Urothelium cell line (cell line): ENCODE measurements at regions not wholly inside any gene's neighbourhood (a gene's known extent, or its start where the extent isn't known, plus 50 kb on each side); places are given as distances from the start of the nearest gene placed in this dataset.

Experiments used
- DNase-seq: peaks from one replicate; pipeline ENCODE4 v3.0.0; 2011; ENCODE audit warnings: low spot score, mixed read lengths
- FAIRE-seq: peaks from 2 replicates; lab custom pipeline; 2011; peaks lifted over from hg19 to GRCh38; lab: Jason Lieb, UNC

GRCh38 chrX:20884565-20884964 is 489.7 kb upstream of the CNKSR2 start:
- DNase-seq = no peak
- FAIRE-seq = no peak

- FAIRE-seq (no peak), DNase-seq (no peak)
Observed at GRCh38 chrX:20863649-20864048, 510.6 kb upstream of the CNKSR2 start.

GRCh38 chrX:20861113-20861512 is 513.1 kb upstream of the CNKSR2 start:
- no peak for FAIRE-seq

DNA sequence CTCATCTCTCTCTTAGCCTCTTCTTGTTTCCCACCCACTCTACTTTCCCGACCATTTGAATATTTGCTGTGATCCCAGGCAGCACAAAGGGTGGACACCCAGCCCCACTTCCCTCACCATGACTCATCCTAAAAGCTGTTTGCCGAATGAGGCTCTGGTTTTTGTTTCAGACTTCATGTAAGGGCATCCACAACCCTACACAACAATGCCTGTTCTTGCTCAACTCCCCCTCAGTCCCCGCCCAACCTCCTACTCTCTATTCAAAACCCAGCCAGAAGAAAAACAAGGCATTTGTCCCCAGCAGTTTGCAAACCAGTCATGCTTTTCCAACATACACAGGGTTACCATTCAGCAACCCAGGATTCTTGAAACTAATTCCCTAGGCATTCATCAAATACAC is 516.5 kb upstream of the CNKSR2 start:
- no peak for FAIRE-seq
- DNase-seq = peak; percentile 20

More at GRCh38 chrX:20861113-20861512, 513.1 kb upstream of the CNKSR2 start:
- DNase-seq = no peak

GRCh38 chrX:20838477-20838876 is 535.7 kb upstream of the CNKSR2 start:
- DNase-seq = no peak
- no peak for FAIRE-seq

DNA sequence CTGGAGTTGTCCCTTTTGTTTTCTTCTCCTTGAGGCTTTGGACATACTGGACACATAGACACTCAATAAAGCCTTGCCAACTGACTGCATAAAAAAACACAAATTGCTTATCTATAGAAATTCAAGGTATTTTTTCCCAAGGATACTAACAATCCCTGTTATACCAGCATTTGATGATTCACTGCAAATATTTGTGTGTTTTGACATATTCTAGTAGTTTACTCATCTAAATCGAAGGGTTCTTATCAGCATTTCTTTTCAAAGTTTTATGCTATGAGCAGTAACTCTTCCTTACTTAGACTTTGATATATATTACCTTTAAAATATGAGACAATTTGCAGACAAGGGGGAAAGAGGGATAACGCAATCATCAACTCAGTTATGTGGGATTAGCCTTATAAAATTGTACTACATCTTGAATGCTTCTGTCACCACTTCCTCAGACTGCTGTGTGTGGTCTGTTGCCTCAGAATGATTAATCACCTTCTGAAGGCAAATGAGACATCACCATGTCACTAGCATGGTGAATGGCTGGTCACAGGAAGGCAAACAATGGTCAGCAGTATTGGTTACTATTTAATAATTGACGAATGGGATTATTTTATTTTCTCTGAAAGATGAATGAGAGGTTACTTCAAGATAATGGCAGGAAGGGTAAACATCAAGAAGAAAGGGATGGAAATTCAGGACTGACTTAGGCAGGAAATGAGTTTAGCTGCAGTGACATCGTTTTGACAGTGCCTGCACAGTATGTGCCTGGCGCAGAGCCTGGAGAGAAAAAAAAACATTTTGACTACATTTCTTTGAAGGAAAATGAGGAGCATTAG is 544.3 kb upstream of the CNKSR2 start:
- DNase-seq = peak; percentile 7
- no peak for FAIRE-seq

- FAIRE-seq (no peak), DNase-seq (no peak)
Observed at GRCh38 chrX:20825984-20826383, 548.2 kb upstream of the CNKSR2 start.

DNA sequence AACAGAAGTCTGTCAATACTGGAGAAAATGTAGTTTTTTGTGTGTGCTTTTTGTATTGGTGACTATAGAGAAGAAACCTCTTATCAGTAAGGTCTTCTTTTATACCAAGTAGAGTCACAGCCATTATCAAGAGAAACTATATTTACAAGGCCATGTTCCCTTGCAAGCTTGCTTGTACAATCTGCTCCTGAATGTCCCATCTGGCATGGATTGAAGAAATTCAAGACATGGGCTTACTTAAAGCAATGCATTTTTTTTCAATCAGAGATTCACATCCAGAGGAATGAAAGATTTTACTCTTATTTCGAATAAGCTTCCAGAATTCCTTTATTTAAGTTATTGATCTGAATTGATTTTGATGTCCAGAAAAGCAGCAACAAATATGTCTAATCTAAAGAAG is 537.3 kb upstream of the RPS6KA3 start:
- no peak for FAIRE-seq
- no peak for DNase-seq

DNA sequence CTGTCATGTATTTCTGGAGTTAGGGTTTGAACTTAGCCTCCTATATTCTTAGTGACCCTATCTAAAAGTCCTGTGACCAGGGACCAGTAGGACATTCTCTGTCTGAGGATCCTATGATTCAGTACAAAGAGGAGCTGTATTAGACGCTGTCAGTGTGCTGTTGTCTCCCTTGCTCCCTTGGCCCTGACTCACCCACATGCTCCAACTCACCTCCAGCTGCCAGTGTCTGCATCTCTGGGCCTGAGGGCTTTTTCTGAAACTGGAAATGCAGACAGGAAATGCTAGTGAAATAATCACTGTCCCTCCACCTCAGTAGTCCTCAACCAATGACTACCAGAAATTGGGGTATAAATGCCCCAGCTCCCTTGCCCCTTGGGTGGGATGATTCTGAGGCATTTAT is 535.3 kb upstream of the RPS6KA3 start:
- no peak for FAIRE-seq
- DNase-seq = no peak

DNA sequence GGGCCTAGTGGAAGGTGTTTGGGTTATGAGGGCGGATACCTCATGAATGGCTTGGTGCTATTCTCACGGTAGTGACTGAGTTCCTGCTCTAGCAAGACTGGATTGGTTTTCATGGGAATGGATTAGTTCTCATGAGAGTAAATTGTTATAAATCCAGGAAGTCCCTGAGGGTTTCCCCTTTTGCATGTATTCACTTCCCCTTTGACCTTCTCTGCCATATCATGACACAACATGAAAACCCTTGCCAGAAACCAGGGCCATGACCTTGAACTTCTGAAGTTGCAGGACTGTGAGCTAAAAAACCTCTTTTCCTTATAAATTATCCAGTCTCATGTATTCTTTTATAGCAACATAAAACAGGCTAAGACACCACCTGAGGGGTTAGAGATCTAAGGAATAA is 529.7 kb upstream of the RPS6KA3 start:
- no peak for FAIRE-seq
- DNase-seq = no peak

GRCh38 chrX:20789103-20789502 is 522.4 kb upstream of the RPS6KA3 start:
- FAIRE-seq (no peak), DNase-seq (no peak)

DNA sequence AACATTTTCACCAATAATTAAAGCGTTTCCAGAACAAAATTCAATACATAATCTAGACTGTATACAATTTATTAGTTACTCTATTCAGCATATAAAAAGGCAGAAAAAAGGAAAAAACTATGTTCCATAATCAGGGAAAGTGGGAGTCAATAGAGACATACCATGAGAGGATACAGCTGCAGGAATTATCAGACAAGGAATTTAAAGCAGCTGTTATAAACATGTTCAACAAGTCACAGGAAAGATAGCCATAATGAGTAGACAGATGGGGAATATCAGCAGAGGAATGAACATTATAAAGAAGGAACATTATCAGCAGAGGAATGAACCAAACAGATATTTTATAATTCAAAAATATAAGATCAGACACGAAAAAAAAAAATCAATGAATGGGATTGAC is 500.6 kb upstream of the RPS6KA3 start:
- DNase-seq (no peak), FAIRE-seq (no peak)

GRCh38 chrX:20756585-20756984 is 489.9 kb upstream of the RPS6KA3 start:
- no peak for DNase-seq
- FAIRE-seq = no peak

DNA sequence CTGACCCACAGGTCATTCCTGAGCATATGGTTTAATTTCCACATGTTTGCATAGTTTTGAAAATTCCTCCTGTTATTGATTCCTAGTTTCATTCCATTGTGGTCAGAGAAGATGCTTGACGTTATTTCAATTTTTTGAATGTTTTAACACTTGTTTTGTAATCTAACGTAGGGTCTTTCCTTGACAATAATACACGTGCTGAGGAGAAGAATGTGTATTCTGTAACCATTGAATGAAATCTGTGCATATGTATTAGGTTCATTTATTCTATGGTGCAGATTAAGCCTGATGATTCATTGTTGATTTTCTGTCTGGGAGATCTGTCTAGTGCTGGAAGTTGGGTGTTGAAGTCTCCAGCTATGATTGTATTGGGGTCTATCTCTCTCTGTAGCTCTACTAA is 486.4 kb upstream of the RPS6KA3 start:
- DNase-seq = no peak
- FAIRE-seq = no peak

DNA sequence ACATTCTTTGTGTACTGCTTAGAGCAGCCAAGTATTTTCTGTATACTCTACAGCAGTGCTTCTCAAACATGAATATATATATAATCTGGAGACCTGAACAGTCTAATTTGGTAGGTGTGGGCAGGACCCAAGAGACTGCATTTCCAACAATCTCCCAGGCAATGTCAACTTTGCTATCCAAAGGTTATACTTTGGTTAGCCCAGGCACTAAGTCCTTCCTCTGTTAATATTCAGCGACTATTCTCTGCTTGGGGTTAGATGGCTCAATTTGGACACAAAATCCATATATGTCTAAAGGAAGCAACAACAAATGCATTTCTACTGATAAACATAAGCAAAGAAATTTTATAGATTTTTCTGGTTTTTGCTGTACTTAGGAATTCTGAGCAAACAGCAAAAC is 480.0 kb upstream of the RPS6KA3 start:
- FAIRE-seq = no peak
- DNase-seq = no peak

DNA sequence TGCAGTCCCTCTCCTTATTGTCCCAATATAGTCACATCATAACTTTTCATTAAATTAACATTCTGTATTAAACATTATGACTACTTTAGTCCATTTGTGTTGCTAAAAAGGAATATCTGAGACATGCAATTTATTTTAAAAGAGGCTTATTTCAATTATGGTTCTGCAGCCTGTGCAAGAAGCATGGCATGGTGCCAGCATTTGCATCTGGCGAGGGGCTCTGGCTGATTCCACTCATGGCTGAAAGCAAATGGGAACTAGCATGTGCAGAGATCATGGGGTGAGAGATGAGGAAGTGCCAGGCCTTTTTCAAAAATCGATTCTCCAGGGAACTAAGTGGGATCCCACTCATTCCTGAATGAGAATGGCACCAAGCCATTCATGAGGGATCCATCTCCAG is 476.3 kb upstream of the RPS6KA3 start:
- FAIRE-seq = no peak
- no peak for DNase-seq

- DNase-seq (peak; percentile 2), FAIRE-seq (no peak)
Observed at GRCh38 chrX:20742106-20742505, 475.4 kb upstream of the RPS6KA3 start.

- FAIRE-seq = no peak
- no peak for DNase-seq
Observed at GRCh38 chrX:20740443-20740842, 473.7 kb upstream of the RPS6KA3 start.

DNA sequence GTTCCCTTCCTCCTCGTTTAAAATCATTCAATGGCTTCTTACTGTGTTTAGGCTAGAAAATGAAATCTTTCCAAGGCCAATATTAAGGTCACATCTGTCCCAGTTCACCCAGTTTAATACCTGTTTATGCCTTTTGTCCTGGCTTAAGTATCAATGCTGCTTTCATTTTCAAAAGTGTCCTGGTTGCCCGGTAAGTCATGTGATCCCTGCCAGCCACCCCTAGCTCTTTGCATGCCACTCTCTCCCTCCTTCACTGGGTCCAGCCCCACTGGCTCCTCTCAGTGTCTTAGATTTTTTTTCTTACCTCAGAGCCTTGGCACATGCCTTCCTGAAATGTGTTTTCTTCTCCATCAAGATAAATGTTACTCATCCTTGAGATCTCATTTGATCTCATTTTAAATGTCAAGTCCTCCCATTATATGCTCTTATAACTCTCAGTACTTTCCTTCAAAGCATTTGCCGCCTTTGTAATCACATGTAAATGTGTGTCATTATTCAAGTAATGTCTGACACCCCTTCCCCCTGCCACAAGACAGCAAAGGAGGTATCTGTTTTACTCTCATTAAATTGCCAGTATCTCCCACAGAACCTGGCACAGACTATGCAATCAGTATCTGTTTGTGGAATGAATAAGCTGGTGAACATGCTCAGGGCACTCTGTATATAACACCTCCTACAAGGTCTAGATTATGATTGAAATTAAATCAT is 472.5 kb upstream of the RPS6KA3 start:
- FAIRE-seq = no peak
- no peak for DNase-seq

- no peak for DNase-seq
- FAIRE-seq = no peak
Observed at GRCh38 chrX:20729416-20729815, 462.7 kb upstream of the RPS6KA3 start.

- no peak for DNase-seq
- FAIRE-seq = no peak
Observed at GRCh38 chrX:20727447-20727846, 460.7 kb upstream of the RPS6KA3 start.

DNA sequence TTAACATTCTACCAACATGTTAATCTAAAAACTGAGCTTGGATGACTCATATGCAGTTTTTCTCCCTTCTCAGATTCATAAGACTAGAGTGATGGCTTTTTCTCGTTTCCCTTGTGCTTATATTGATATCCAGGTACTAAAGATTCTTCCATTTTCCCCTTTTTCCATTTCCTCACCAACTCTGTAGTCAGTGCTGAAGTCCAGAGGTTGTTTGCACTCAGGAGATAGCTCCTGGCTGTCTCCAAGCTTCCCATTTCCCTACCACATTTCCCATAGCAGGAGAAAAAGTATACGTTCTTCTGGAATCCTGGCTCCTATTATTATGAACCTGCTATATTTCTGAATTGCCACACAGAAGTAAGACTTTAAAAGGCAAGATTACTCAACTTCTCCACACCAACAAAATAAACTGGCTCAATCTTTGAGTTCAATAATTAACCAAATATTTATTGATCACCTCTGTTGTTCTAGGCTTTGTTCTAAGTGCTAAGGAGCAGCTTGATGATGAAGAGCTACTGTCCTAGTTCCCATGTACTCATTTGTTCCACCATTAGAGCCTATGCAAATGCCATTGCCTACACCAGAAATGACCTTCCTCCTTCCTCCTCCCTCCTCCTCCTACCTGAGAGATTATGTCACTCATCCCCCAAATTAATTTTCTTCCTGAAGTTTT is 454.4 kb upstream of the RPS6KA3 start:
- FAIRE-seq = no peak

More for the DNA sequence above, 454.4 kb upstream of the RPS6KA3 start:
- no peak for DNase-seq
